Ovary (tissue), 3 donors: ENCODE measurements at regions not wholly inside any gene's neighbourhood (a gene's known extent, or its start where the extent isn't known, plus 50 kb on each side); places are given as distances from the start of the nearest gene placed in this dataset.

Source experiments
- CTCF ChIP-seq, 3 donors: fragments of 450-650 bp in 2 of 3; fragments of 200-600 bp in 1 of 3; IDR thresholded peaks; one replicate each; pipeline versions ENCODE4 v1.5.1 to v1.8.0; 2016 to 2022; ENCODE audit warnings: antibody characterized with exemption in 3 of 3, mild to moderate bottlenecking in 1 of 3
- EP300 ChIP-seq: sonication (generic); formaldehyde crosslinking; IDR thresholded peaks from one replicate; pipeline ENCODE4 v1.6.1; 2017; ENCODE audit warnings: antibody characterized with exemption
- POLR2A ChIP-seq: fragments of 450-650 bp; IDR thresholded peaks from one replicate; pipeline ENCODE4 v1.6.1; 2017; ENCODE audit warnings: antibody characterized with exemption, mild to moderate bottlenecking, moderate library complexity
- donor health status: DM: no; HTN: no; CAD: no.

- no peak for TF ChIP-seq CTCF (IDR thresholded peaks at IDR 0.05)
- no peak for TF ChIP-seq POLR2A
- no peak for TF ChIP-seq EP300
Observed at GRCh38 chr13:112014857-112015256, 52.1 kb upstream of the SOX1 start.
